ENCODE measurements at regions not wholly inside any gene's neighbourhood (a gene's known extent, or its start where the extent isn't known, plus 50 kb on each side); places are given as distances from the start of the nearest gene placed in this dataset.
"Not testable (repeated sequence)": the region's sequence is repeated elsewhere in the genome, so short reads cannot be mapped to it uniquely, and the experiment has no call there.

DNA sequence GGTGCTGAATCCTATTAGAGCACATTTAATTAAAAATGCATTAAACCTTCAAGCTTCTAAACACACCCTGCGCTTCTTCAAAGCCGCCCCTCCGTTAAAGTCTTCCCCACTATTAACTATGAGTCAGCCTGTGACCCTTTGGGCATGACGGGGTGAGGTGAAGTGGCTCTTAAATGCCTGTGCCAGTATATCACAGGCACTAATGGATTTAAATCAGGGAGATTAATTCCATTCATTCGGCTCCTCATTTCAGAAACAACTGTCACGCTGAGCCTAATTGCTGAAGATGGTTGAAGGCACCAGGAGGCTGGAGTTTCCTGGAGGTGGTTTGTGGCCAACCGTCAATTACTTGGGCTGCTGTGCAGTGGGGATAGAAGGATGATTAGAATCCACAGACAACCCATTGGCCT, 192.6 kb upstream of the MSX2 start:
- peaks cover 54% of the 10 kb centered on the region for H3K4me1 Mint-ChIP-seq (ENCODE audit: low read depth)
- no peaks in the 10 kb centered on the region for H3K9me3 Mint-ChIP-seq
- H3K27me3 Mint-ChIP-seq: peaks cover 9% of the 10 kb centered on the region
- intact Hi-C loops (cut with micrococcal nuclease): no loop called here
- H3K27ac Mint-ChIP-seq: peak overlapping the region; percentile 20
- H3K36me3 Mint-ChIP-seq (ENCODE audit: low read depth): no peaks in the 10 kb centered on the region
- H3K4me3 Mint-ChIP-seq: no peak overlapping the region

GRCh38 chr5:174532455-174533453, 191.6 kb upstream of the MSX2 start:
- no peaks in the 10 kb centered on the region for H3K36me3 Mint-ChIP-seq (ENCODE audit: low read depth)
- peaks cover 8% of the 10 kb centered on the region for H3K27me3 Mint-ChIP-seq
- intact Hi-C loops (cut with micrococcal nuclease): no loop called here
- H3K27ac Mint-ChIP-seq: peak overlapping the region; percentile 20
- H3K4me3 Mint-ChIP-seq: no peak overlapping the region
- no peaks in the 10 kb centered on the region for H3K9me3 Mint-ChIP-seq
- H3K4me1 Mint-ChIP-seq (ENCODE audit: low read depth): peaks cover 51% of the 10 kb centered on the region

GRCh38 chr5:174533751-174534241, 190.6 kb upstream of the MSX2 start:
- Mint-ChIP-seq H3K4me3 (no peak overlapping the region), H3K27ac (peak overlapping the region; percentile 32), H3K27me3 (peaks cover 4% of the 10 kb centered on the region), H3K36me3 (ENCODE audit: low read depth) (no peaks in the 10 kb centered on the region), H3K9me3 (no peaks in the 10 kb centered on the region), H3K4me1 (ENCODE audit: low read depth) (peaks cover 45% of the 10 kb centered on the region)
- intact Hi-C loops (cut with micrococcal nuclease): no loop called here

DNA sequence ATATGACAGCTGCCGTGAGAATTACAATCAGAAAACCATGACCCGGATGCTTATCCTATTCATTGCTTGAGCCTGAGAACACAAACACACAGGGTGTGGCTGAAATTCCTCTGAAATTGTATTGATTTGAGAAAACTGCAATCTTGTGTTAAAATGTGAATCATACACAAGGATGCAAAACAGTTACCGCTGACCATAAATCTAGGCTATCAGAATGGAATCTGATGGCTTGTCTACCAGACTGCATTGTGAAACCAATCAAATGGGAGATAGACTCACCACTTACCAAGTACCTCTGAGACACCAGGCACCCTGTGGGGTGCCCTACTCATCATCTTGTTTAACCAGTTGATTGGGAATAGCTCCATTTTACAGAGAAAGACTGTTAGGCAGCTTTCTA, 188.7 kb upstream of the MSX2 start:
- intact Hi-C loops (cut with micrococcal nuclease): no loop called here
- Mint-ChIP-seq H3K27ac (no peak overlapping the region), H3K4me3 (no peak overlapping the region), H3K4me1 (ENCODE audit: low read depth) (peaks cover 41% of the 10 kb centered on the region), H3K27me3 (no peaks in the 10 kb centered on the region), H3K9me3 (no peaks in the 10 kb centered on the region), H3K36me3 (ENCODE audit: low read depth) (no peaks in the 10 kb centered on the region)

GRCh38 chr5:174539823-174540222, 184.6 kb upstream of the MSX2 start:
- H3K36me3 Mint-ChIP-seq (ENCODE audit: low read depth): not testable (repeated sequence)

GRCh38 chr5:174542037-174542436, 182.3 kb upstream of the MSX2 start:
- Mint-ChIP-seq H3K27me3 (peaks cover 4% of the 10 kb centered on the region), H3K36me3 (ENCODE audit: low read depth) (no peaks in the 10 kb centered on the region), H3K4me1 (ENCODE audit: low read depth) (no peaks in the 10 kb centered on the region), H3K4me3 (no peak overlapping the region), H3K9me3 (no peaks in the 10 kb centered on the region), H3K27ac (no peak overlapping the region)
- intact Hi-C loops (cut with micrococcal nuclease): no loop called here

More at GRCh38 chr5:174539823-174540222, 184.6 kb upstream of the MSX2 start:
- H3K27ac Mint-ChIP-seq; intact Hi-C loops (cut with micrococcal nuclease); H3K4me1 Mint-ChIP-seq (ENCODE audit: low read depth); H3K4me3 Mint-ChIP-seq; H3K27me3 Mint-ChIP-seq; H3K9me3 Mint-ChIP-seq: not testable (repeated sequence)

DNA sequence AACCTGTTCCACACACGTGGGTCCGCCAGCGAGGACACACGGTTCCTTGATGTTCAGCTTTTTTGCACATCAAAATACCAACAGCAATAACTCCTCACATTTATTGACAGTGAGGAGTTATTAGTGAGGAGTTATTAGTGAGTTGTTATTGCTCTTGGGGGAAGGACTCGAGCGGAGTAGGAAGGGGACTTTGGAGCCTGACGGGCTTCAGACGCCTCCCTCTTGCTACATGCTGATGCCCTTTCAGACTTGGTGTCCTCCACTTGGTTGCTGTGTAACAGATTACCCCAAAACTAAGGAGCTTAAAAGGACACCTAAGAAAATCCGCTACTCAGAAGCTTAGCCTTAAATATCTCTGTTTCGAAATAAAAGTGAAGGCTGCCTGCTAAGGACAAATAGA, 181.9 kb upstream of the MSX2 start:
- Mint-ChIP-seq H3K4me1 (ENCODE audit: low read depth) (no peaks in the 10 kb centered on the region), H3K4me3 (no peak overlapping the region)

GRCh38 chr5:174545926-174546325, 178.5 kb upstream of the MSX2 start:
- Mint-ChIP-seq H3K4me3 (no peak overlapping the region), H3K27me3 (peaks cover 5% of the 10 kb centered on the region), H3K4me1 (ENCODE audit: low read depth) (no peaks in the 10 kb centered on the region), H3K9me3 (no peaks in the 10 kb centered on the region), H3K27ac (no peak overlapping the region), H3K36me3 (ENCODE audit: low read depth) (no peaks in the 10 kb centered on the region)
- intact Hi-C loops (cut with micrococcal nuclease): no loop called here

More for the DNA sequence above, 181.9 kb upstream of the MSX2 start:
- peaks cover 4% of the 10 kb centered on the region for H3K27me3 Mint-ChIP-seq
- intact Hi-C loops (cut with micrococcal nuclease): no loop called here
- H3K27ac Mint-ChIP-seq: no peak overlapping the region
- no peaks in the 10 kb centered on the region for H3K36me3 Mint-ChIP-seq (ENCODE audit: low read depth)
- H3K9me3 Mint-ChIP-seq: no peaks in the 10 kb centered on the region

GRCh38 chr5:174547814-174548213, 176.6 kb upstream of the MSX2 start:
- intact Hi-C loops (cut with micrococcal nuclease): no loop called here
- Mint-ChIP-seq H3K9me3 (no peaks in the 10 kb centered on the region), H3K27ac (no peak overlapping the region), H3K27me3 (peaks cover 8% of the 10 kb centered on the region), H3K4me3 (no peak overlapping the region), H3K4me1 (ENCODE audit: low read depth) (no peaks in the 10 kb centered on the region), H3K36me3 (ENCODE audit: low read depth) (no peaks in the 10 kb centered on the region)

DNA sequence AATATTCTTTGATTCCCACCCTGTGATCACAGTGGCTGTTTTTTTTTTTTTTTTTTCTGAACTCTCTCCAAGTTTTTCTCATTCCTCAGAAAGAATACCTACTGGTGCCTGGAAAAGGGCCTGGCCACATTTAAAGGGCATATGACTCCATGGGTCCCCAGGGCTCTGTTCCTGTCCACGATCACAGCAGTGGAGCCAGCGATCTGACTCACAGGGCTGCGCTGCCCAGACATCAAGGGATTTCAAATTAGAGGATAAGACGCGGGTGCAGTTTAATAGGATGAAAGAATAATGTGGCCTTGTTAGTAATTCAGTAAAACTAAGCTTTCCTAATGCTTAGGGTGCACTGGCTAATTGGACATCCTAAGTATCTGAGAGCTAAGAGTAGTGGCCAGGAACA, 175.1 kb upstream of the MSX2 start:
- Mint-ChIP-seq H3K27ac (no peak overlapping the region), H3K9me3 (no peaks in the 10 kb centered on the region), H3K27me3 (peaks cover 4% of the 10 kb centered on the region), H3K4me1 (ENCODE audit: low read depth) (no peaks in the 10 kb centered on the region), H3K4me3 (no peak overlapping the region), H3K36me3 (ENCODE audit: low read depth) (no peaks in the 10 kb centered on the region)
- intact Hi-C loops (cut with micrococcal nuclease): no loop called here

DNA sequence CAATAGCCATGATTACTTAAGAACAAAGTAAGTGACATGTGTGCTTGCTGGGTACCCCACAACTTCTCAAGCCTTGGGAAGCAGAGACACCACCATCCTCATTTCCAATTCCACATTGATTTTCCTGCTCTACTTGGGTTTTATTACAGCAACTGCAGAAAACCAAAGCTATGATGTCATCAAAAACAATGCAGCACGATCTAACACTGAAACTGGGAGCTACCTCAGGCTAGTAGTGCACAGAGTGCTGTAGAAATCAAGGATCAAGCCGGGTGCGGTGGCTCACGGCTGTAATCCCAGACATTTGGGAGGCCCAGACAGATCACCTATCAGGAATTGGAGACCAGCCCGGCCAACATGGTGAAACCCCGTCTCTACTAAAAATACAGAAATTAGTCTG, 174.4 kb upstream of the MSX2 start:
- Mint-ChIP-seq H3K9me3 (no peaks in the 10 kb centered on the region), H3K27me3 (peaks cover 4% of the 10 kb centered on the region), H3K36me3 (ENCODE audit: low read depth) (no peaks in the 10 kb centered on the region), H3K4me3 (no peak overlapping the region), H3K27ac (no peak overlapping the region), H3K4me1 (ENCODE audit: low read depth) (no peaks in the 10 kb centered on the region)
- intact Hi-C loops (cut with micrococcal nuclease): no loop called here

DNA sequence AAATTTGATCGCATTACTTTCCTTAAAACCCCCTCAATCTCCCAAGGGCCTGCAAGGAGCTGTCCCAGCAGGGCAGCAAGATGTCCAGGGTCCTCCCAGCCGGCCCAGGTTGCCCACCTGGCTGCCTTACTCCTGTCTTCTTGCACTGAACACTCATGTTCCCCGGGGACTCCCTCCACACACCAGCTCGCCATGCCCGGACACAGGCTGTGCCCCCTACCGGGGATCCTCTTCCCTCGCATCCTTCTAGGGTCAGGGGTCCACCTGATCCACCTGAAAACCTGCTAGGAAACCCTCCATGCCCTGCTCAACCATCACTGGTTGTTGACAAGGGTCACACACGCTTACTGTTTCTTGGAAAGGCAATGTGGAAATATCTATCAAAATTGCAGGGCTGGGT, 172.0 kb upstream of the MSX2 start:
- peaks cover 6% of the 10 kb centered on the region for H3K27me3 Mint-ChIP-seq
- H3K4me1 Mint-ChIP-seq (ENCODE audit: low read depth): no peaks in the 10 kb centered on the region
- H3K36me3 Mint-ChIP-seq (ENCODE audit: low read depth): no peaks in the 10 kb centered on the region
- H3K9me3 Mint-ChIP-seq: no peaks in the 10 kb centered on the region
- H3K4me3 Mint-ChIP-seq: no peak overlapping the region
- intact Hi-C loops (cut with micrococcal nuclease): no loop called here
- H3K27ac Mint-ChIP-seq: no peak overlapping the region

- intact Hi-C loops (cut with micrococcal nuclease): no loop called here
- no peak overlapping the region for H3K4me3 Mint-ChIP-seq
- H3K27me3 Mint-ChIP-seq: peaks cover 6% of the 10 kb centered on the region
- no peaks in the 10 kb centered on the region for H3K36me3 Mint-ChIP-seq (ENCODE audit: low read depth)
- no peak overlapping the region for H3K27ac Mint-ChIP-seq
- no peaks in the 10 kb centered on the region for H3K9me3 Mint-ChIP-seq
- no peaks in the 10 kb centered on the region for H3K4me1 Mint-ChIP-seq (ENCODE audit: low read depth)
Measured at GRCh38 chr5:174553556-174553955, 170.8 kb upstream of the MSX2 start.

DNA sequence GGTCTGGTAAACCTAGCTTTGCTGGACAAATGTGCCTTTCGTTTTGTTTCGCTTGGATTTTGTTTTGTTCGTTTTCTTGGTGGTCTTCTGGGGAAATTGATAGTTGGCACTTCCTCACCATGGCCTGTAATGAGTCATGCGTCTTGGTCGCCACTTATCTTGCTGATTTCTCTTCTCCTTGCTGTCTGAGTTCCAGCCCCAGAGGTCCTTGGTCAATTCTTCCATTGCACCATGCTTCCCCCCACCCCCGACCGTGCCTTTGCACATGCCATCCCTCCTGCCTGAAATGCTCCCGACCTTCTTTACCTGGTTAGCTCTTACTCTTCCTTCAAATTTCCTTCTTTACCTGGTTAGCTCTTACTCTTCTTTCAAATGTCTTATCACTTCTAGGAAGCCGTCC, 168.7 kb upstream of the MSX2 start:
- intact Hi-C loops (cut with micrococcal nuclease): no loop called here
- H3K27me3 Mint-ChIP-seq: peaks cover 9% of the 10 kb centered on the region
- H3K4me3 Mint-ChIP-seq: no peak overlapping the region
- no peak overlapping the region for H3K27ac Mint-ChIP-seq
- H3K9me3 Mint-ChIP-seq: no peaks in the 10 kb centered on the region
- no peaks in the 10 kb centered on the region for H3K4me1 Mint-ChIP-seq (ENCODE audit: low read depth)
- H3K36me3 Mint-ChIP-seq (ENCODE audit: low read depth): no peaks in the 10 kb centered on the region

Data from dendritic cell treated with granulocyte-macrophage colony-stimulating factor and Interleukin-4, amounts not matched to agents 40 ng/mL and 50 ng/mL, for 4 days (primary cell).